HCT116 (cell line): ENCODE measurements at regions not wholly inside any gene's neighbourhood (a gene's known extent, or its start where the extent isn't known, plus 50 kb on each side); places are given as distances from the start of the nearest gene placed in this dataset.

ENCODE experiments used
- ATAC-seq: fragments of 200-7000 bp; cut with Tn5 transposase; 2 replicates; pipeline ENCODE4 v1.9.1; 2020; ENCODE audit warnings: mild to moderate bottlenecking, moderate library complexity
- BruUV-seq: library from RNA; stranded (reverse); fragments of 400-500 nt; replicated peaks from 2 replicates; lab custom pipeline; 2021; lab: Mats Ljungman, UMichigan
- CTCF ChIA-PET: fragments of 300-600 bp; sonication (Branson Sonifier 250); formaldehyde crosslinking; loops from one replicate; lab custom pipeline; 2021; ENCODE audit warnings: antibody characterized with exemption; lab: Charles Lee
- POLR2A ChIA-PET: fragments of 300-600, 350-600 bp; sonication (Branson Sonifier 250); formaldehyde crosslinking; loops from one replicate; lab custom pipeline; 2021; ENCODE audit warnings: antibody characterized with exemption; lab: Charles Lee
- RAD21 ChIA-PET, 2 experiments: fragments of 300-600 bp; sonication (Branson Sonifier 250); formaldehyde crosslinking; loops; one replicate each; lab custom pipeline; 2023; ENCODE audit warnings: low total read pairs in 2 of 2; ENCODE audit not compliant: uncharacterized antibody in 2 of 2, unreplicated experiment in 2 of 2, low non-redundant PET in 1 of 2; lab: Charles Lee
- DNase-seq: peaks from one replicate; pipeline ENCODE4 v3.0.0-alpha.2; 2010; ENCODE audit warnings: low read depth, low spot score
- H2AFZ ChIP-seq: fragments of 200-600 bp; shearing (Covaris generic), sonication (generic); 2 replicates; pipeline ENCODE4 v1.6.1; 2017; ENCODE audit warnings: low read depth, mixed run types, mixed read lengths, antibody characterized with exemption, low read length; ENCODE audit not compliant: poor library complexity, severe bottlenecking
- H3K27ac ChIP-seq: 2 replicates; pipeline ENCODE4 v1.5.1; 2012; ENCODE audit warnings: low read depth, low read length
- H3K27me3 ChIP-seq: fragments of 200-600 bp; sonication (generic); 2 replicates; pipeline ENCODE4 v1.6.1; 2016; ENCODE audit warnings: mixed run types, low read length, mixed read lengths; ENCODE audit not compliant: insufficient read depth
- H3K36me3 ChIP-seq, 2 experiments: fragments of 200-500 bp in 1 of 2; fragments of 200-600 bp in 1 of 2; sonication (Bioruptor generic) in 1 of 2; sonication (generic) in 1 of 2; 2 replicates each; pipeline versions ENCODE4 v1.5.1 to v1.6.1; 2014 to 2016; ENCODE audit warnings: low read length in 2 of 2, inconsistent platforms in 1 of 2, mixed read lengths in 1 of 2, mixed run types in 1 of 2; ENCODE audit not compliant: insufficient read depth in 2 of 2, control insufficient read depth in 1 of 2
- H3K4me1 ChIP-seq, 2 experiments: fragments of 200-600 bp in 1 of 2; sonication (generic) in 1 of 2; 2 replicates each; pipeline versions ENCODE4 v1.5.1 to v1.6.1; 2012 to 2017; ENCODE audit warnings: low read length in 2 of 2, inconsistent platforms in 1 of 2, mild to moderate bottlenecking in 1 of 2, mixed read lengths in 1 of 2, mixed run types in 1 of 2, moderate library complexity in 1 of 2; ENCODE audit not compliant: insufficient read depth in 2 of 2, control insufficient read depth in 1 of 2
- H3K4me2 ChIP-seq: fragments of 200-600 bp; sonication (generic); 2 replicates; pipeline ENCODE4 v1.6.1; 2017; ENCODE audit warnings: mixed run types, low read length, mixed read lengths
- H3K4me3 ChIP-seq, 2 experiments: fragments of 200-600 bp in 1 of 2; sonication (generic) in 1 of 2; replicated peaks in 1 of 2; 2 replicates each; pipeline ENCODE4 v1.5.1; 2011 to 2016; ENCODE audit warnings: low read length in 2 of 2, control low read depth in 1 of 2, low read depth in 1 of 2, mild to moderate bottlenecking in 1 of 2, mixed read lengths in 1 of 2, mixed run types in 1 of 2
- H3K79me2 ChIP-seq: fragments of 200-600 bp; sonication (generic); 2 replicates; pipeline ENCODE4 v1.6.1; 2017; ENCODE audit warnings: mild to moderate bottlenecking, mixed run types, low read length, moderate library complexity, mixed read lengths; ENCODE audit not compliant: insufficient read depth
- H3K9ac ChIP-seq: fragments of 200-600 bp; sonication (generic); 2 replicates; pipeline ENCODE4 v1.6.1; 2016; ENCODE audit warnings: low read length, mixed read lengths
- H3K9me2 ChIP-seq: fragments of 200-600 bp; sonication (generic), shearing (Covaris generic); 2 replicates; pipeline ENCODE4 v1.6.1; 2017; ENCODE audit warnings: mixed run types, mild to moderate bottlenecking, moderate library complexity; ENCODE audit not compliant: insufficient read depth
- H3K9me3 ChIP-seq, 2 experiments: fragments of 200-500 bp in 1 of 2; fragments of 200-600 bp in 1 of 2; sonication (Bioruptor generic) in 1 of 2; sonication (generic) in 1 of 2; 2 replicates each; pipeline ENCODE4 v1.6.1; 2014 to 2017; ENCODE audit warnings: low read length in 2 of 2, mixed read lengths in 2 of 2, inconsistent platforms in 1 of 2, low read depth in 1 of 2, mild to moderate bottlenecking in 1 of 2, mixed run types in 1 of 2, moderate library complexity in 1 of 2; ENCODE audit not compliant: control insufficient read depth in 1 of 2, insufficient read depth in 1 of 2
- H4K20me1 ChIP-seq: fragments of 200-600 bp; sonication (generic), shearing (Covaris generic); 2 replicates; pipeline ENCODE4 v1.6.1; 2017; ENCODE audit warnings: mixed run types, mild to moderate bottlenecking, moderate library complexity; ENCODE audit not compliant: insufficient read depth
- CTCF ChIP-seq, 3 experiments: fragments of 200-600 bp in 1 of 3; sonication (generic) in 1 of 3; IDR thresholded peaks in 2 of 3; conservative IDR thresholded peaks in 1 of 3; 2 replicates each; pipeline ENCODE4 v1.5.1; 2012 to 2017; ENCODE audit warnings: low read depth in 2 of 3, low read length in 2 of 3, antibody characterized with exemption in 1 of 3, borderline replicate concordance in 1 of 3, control low read depth in 1 of 3, mild to moderate bottlenecking in 1 of 3, mixed read lengths in 1 of 3, mixed run types in 1 of 3, moderate library complexity in 1 of 3; ENCODE audit not compliant: insufficient read depth in 1 of 3
- ELF1 ChIP-seq: IDR thresholded peaks from 2 replicates; pipeline ENCODE4 v1.6.1; 2012; ENCODE audit warnings: low read depth, borderline replicate concordance
- FOSL1 ChIP-seq: IDR thresholded peaks from 2 replicates; pipeline ENCODE4 v1.6.1; 2012; ENCODE audit warnings: low read depth
- JUND ChIP-seq: IDR thresholded peaks from 2 replicates; pipeline ENCODE4 v1.6.1; 2012
- MAX ChIP-seq: IDR thresholded peaks from 2 replicates; pipeline ENCODE4 v1.6.1; 2012
- POLR2A ChIP-seq: IDR thresholded peaks from 2 replicates; pipeline ENCODE4 v1.7.0; 2011; ENCODE audit warnings: borderline replicate concordance; ENCODE audit not compliant: insufficient read depth, insufficient read length; ENCODE audit errors: extremely low read depth
- REST ChIP-seq: IDR thresholded peaks from 2 replicates; pipeline ENCODE4 v1.6.1; 2012; ENCODE audit warnings: low read depth
- SP1 ChIP-seq: IDR thresholded peaks from 2 replicates; pipeline ENCODE4 v1.6.1; 2012; ENCODE audit warnings: low read depth
- SRF ChIP-seq: IDR thresholded peaks from 2 replicates; pipeline ENCODE4 v1.6.1; 2012; ENCODE audit warnings: low read depth
- TCF7L2 ChIP-seq: IDR thresholded peaks from 2 replicates; pipeline ENCODE4 v1.7.0; 2011; ENCODE audit warnings: borderline replicate concordance, inconsistent platforms; ENCODE audit not compliant: insufficient read depth, insufficient read length; ENCODE audit errors: extremely low read depth
- ZFX ChIP-seq: fragments of 450-650 bp; IDR thresholded peaks from 2 replicates; pipeline ENCODE4 v1.6.1; 2017
- ZNF274 ChIP-seq: fragments of 200-500 bp; sonication (Bioruptor generic); IDR thresholded peaks from 2 replicates; pipeline ENCODE4 v1.6.1; 2014; ENCODE audit warnings: mild to moderate bottlenecking, low read depth, low read length, inconsistent platforms
- intact Hi-C: fragments of 100-400 bp; cut with micrococcal nuclease; formaldehyde crosslinking; loops from 2 replicates; pipeline ENCODE4 v1.10.0; 2022

DNA sequence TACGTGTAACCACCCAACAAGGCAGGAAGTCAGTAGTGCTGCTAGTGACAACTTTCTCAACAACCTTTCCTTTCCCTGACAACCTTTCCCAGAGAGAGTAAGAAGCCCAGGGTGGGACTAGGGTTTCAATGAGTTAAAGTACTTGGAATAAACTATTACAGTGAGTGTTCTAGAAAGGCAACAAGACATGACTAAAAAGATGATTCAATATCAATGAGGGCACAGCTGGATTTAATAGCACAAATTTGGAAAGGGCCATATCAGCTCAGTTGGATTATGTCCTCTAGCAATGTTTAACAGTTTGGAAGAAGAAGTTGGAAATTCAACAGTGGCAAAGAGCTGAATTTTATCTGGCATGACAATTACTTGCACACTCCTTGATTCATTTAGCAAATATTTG lies 90.4 kb upstream of the GRIN2B start:
- Histone ChIP-seq H3K9ac (no peak overlapping the region), H3K27ac (no peak overlapping the region), H3K4me1 (no peaks in the 10 kb centered on the region), H3K4me2 (no peak overlapping the region), H3K27me3 (no peaks in the 10 kb centered on the region), H2AFZ (no peak overlapping the region), H4K20me1 (no peaks in the 10 kb centered on the region), H3K4me3 (no peak overlapping the region), H3K36me3 (no peaks in the 10 kb centered on the region), H3K79me2 (no peaks in the 10 kb centered on the region), H3K9me3 (no peaks in the 10 kb centered on the region), H3K9me2 (no peaks in the 10 kb centered on the region)
- intact Hi-C loops, result no loop called here
- POLR2A ChIA-PET, result no interaction called here
- no TSS peak for BruUV-seq
- DNase-seq, result no peak
- ATAC-seq, result no peak
- no peak for TF ChIP-seq SRF
- no peak for TF ChIP-seq JUND
- TF ChIP-seq MAX, result no peak
- no peak for TF ChIP-seq TCF7L2
- no peak for TF ChIP-seq FOSL1
- TF ChIP-seq ZNF274, result no peak
- TF ChIP-seq REST, result no peak
- no peak for TF ChIP-seq POLR2A
- TF ChIP-seq SP1, result no peak
- no peak for TF ChIP-seq CTCF (IDR thresholded peaks at IDR 0.05 in 2 of 3, conservative IDR thresholded peaks at IDR 0.05 in 1 of 3; ENCODE audit: borderline replicate concordance in 1 of 3, insufficient read depth in 1 of 3, low read depth in 2 of 3, low read length in 2 of 3)
- TF ChIP-seq ELF1, result no peak
- TF ChIP-seq ZFX, result no peak
- CTCF ChIA-PET, result no interaction called here
- RAD21 ChIA-PET, result no interaction called here
